ENCODE measurements at regions not wholly inside any gene's neighbourhood (a gene's known extent, or its start where the extent isn't known, plus 50 kb on each side); places are given as distances from the start of the nearest gene placed in this dataset.

DNA sequence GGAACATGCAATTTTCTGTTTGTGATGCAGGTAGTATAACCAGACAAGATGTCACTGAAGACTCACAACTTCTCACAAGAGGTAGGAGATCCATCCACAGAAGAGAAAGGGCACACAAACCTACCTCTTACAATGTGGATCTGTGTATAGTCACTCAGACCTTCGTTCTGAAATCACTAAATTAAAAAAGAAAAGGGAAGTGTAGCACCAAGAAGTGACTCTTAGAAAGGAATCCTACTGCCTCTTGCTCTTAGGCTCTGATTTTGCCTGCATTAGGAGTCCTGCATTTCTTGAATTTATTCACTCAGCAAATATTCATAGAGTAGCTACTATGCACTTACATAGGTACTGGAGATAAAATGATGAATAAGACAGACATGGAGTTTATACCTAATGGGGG is 347.6 kb downstream of the BMP4 start:
- no peak overlapping the region for H3K27ac Mint-ChIP-seq (ENCODE audit: unreplicated experiment)
- no peak for DNase-seq (ENCODE audit: low spot score)
- H3K4me3 Mint-ChIP-seq (ENCODE audit: unreplicated experiment): no peak overlapping the region
- no peaks in the 10 kb centered on the region for H3K9me3 Mint-ChIP-seq (ENCODE audit: unreplicated experiment)
- peaks cover 2% of the 10 kb centered on the region for H3K4me1 Mint-ChIP-seq (ENCODE audit: unreplicated experiment)
- no peaks in the 10 kb centered on the region for H3K36me3 Mint-ChIP-seq (ENCODE audit: low read depth, unreplicated experiment)
- TF ChIP-seq, protein P1, sequence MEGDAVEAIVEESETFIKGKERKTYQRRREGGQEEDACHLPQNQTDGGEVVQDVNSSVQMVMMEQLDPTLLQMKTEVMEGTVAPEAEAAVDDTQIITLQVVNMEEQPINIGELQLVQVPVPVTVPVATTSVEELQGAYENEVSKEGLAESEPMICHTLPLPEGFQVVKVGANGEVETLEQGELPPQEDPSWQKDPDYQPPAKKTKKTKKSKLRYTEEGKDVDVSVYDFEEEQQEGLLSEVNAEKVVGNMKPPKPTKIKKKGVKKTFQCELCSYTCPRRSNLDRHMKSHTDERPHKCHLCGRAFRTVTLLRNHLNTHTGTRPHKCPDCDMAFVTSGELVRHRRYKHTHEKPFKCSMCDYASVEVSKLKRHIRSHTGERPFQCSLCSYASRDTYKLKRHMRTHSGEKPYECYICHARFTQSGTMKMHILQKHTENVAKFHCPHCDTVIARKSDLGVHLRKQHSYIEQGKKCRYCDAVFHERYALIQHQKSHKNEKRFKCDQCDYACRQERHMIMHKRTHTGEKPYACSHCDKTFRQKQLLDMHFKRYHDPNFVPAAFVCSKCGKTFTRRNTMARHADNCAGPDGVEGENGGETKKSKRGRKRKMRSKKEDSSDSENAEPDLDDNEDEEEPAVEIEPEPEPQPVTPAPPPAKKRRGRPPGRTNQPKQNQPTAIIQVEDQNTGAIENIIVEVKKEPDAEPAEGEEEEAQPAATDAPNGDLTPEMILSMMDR (IDR thresholded peaks at IDR 0.05; ENCODE audit: unreplicated experiment): no peak
- no peaks in the 10 kb centered on the region for H3K27me3 Mint-ChIP-seq (ENCODE audit: unreplicated experiment)

DNA sequence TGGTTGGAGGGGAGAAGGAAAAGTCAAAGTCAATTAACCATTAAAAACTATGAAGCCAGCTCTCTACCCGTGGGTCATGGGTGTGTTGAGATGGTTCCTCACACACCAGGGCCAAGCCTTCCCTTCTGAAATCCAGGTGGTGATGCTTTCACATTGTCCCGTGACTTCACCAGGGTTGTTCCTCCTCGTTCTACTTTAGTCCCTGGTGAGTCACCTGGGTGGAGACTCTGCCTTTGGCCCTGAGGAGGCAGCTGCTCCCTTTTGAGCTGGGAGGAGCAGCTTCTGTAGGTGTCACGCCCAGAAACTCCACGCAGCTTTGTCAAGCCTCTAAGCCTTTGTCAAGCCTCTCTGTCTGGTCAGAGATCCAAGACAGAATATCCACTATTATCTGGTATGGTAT is 348.3 kb downstream of the BMP4 start:
- Mint-ChIP-seq H3K4me3 (ENCODE audit: unreplicated experiment) (no peak overlapping the region), H3K27ac (ENCODE audit: unreplicated experiment) (no peak overlapping the region), H3K4me1 (ENCODE audit: unreplicated experiment) (no peaks in the 10 kb centered on the region), H3K9me3 (ENCODE audit: unreplicated experiment) (no peaks in the 10 kb centered on the region), H3K27me3 (ENCODE audit: unreplicated experiment) (no peaks in the 10 kb centered on the region), H3K36me3 (ENCODE audit: low read depth, unreplicated experiment) (no peaks in the 10 kb centered on the region)
- no peak for DNase-seq (ENCODE audit: low spot score)
- TF ChIP-seq, protein P1 (IDR thresholded peaks at IDR 0.05; ENCODE audit: unreplicated experiment): no peak

DNA sequence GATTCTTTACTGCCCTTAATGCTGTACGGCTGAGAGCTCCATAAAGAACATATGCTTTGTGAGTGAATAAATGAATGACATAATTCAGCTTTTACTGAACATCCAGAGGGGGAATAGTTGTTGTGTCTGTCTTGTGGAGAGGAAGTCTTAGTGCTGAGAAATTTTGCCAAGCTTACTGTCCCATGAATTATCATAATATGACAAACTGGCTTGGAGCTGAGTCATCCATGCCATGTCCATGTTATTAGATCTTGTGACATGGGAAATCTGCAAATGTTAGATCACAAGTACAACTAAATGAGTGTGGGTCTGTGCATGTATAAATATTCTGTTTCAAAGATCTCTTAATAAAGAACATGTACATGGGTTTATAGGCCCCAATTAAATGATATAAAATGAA is 350.4 kb downstream of the BMP4 start:
- H3K4me1 Mint-ChIP-seq (ENCODE audit: unreplicated experiment): no peaks in the 10 kb centered on the region
- no peak overlapping the region for H3K27ac Mint-ChIP-seq (ENCODE audit: unreplicated experiment)
- no peak for DNase-seq (ENCODE audit: low spot score)
- H3K27me3 Mint-ChIP-seq (ENCODE audit: unreplicated experiment): no peaks in the 10 kb centered on the region
- no peaks in the 10 kb centered on the region for H3K9me3 Mint-ChIP-seq (ENCODE audit: unreplicated experiment)
- TF ChIP-seq, protein P1 (IDR thresholded peaks at IDR 0.05; ENCODE audit: unreplicated experiment): no peak
- no peak overlapping the region for H3K4me3 Mint-ChIP-seq (ENCODE audit: unreplicated experiment)
- no peaks in the 10 kb centered on the region for H3K36me3 Mint-ChIP-seq (ENCODE audit: low read depth, unreplicated experiment)

DNA sequence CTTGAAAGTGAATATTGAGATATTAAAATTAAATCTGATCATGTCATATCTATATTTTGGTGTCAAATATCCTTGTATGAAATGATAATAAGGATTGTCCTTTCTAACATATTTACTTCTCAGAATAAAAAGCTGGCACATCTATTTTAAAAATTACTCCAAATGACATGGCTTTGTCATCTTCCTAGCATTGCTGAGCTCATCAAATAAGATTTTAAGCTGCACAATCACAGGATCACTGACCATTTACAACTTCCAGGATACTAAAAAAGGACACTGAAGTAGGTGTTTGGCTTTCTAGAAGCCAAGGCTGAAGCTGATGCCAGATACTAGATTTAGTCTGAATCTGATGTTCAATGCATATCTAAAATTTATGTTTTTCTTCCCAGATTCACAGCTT is 351.1 kb downstream of the BMP4 start:
- H3K4me3 Mint-ChIP-seq (ENCODE audit: unreplicated experiment): no peak overlapping the region
- H3K4me1 Mint-ChIP-seq (ENCODE audit: unreplicated experiment): no peaks in the 10 kb centered on the region
- H3K27me3 Mint-ChIP-seq (ENCODE audit: unreplicated experiment): no peaks in the 10 kb centered on the region
- TF ChIP-seq, protein P1 (IDR thresholded peaks at IDR 0.05; ENCODE audit: unreplicated experiment): no peak
- DNase-seq (ENCODE audit: low spot score): no peak
- no peak overlapping the region for H3K27ac Mint-ChIP-seq (ENCODE audit: unreplicated experiment)
- no peaks in the 10 kb centered on the region for H3K36me3 Mint-ChIP-seq (ENCODE audit: low read depth, unreplicated experiment)
- H3K9me3 Mint-ChIP-seq (ENCODE audit: unreplicated experiment): no peaks in the 10 kb centered on the region

DNA sequence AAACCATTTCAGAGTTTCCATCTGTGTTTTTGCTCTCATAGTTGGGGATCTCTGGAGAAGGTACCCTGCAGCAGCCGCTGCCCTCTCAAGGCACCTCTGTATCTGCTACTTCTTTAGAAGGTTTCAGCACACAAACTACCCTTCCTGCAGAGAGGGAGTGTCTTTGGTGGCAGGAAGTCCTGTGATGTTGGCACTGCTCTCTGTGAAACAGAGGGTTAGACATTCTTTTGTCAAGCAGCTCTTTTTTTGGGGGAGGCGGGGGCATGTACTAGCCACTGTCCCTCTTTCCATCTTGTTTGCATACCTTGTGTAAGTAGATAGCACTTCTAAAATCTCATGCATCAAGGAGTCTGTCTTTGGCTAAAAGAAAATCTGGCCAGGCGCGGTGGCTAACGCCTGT is 352.6 kb downstream of the BMP4 start:
- no peak overlapping the region for H3K27ac Mint-ChIP-seq (ENCODE audit: unreplicated experiment)
- H3K9me3 Mint-ChIP-seq (ENCODE audit: unreplicated experiment): no peaks in the 10 kb centered on the region
- no peak for DNase-seq (ENCODE audit: low spot score)
- no peaks in the 10 kb centered on the region for H3K4me1 Mint-ChIP-seq (ENCODE audit: unreplicated experiment)
- H3K4me3 Mint-ChIP-seq (ENCODE audit: unreplicated experiment): no peak overlapping the region
- no peaks in the 10 kb centered on the region for H3K27me3 Mint-ChIP-seq (ENCODE audit: unreplicated experiment)
- no peaks in the 10 kb centered on the region for H3K36me3 Mint-ChIP-seq (ENCODE audit: low read depth, unreplicated experiment)
- TF ChIP-seq, protein P1 (IDR thresholded peaks at IDR 0.05; ENCODE audit: unreplicated experiment): no peak

All from endothelial cell (in vitro differentiated cells).